HepG2 (cell line): ENCODE measurements at regions not wholly inside any gene's neighbourhood (a gene's known extent, or its start where the extent isn't known, plus 50 kb on each side); places are given as distances from the start of the nearest gene placed in this dataset.

Experiments used
- ATAC-seq: fragments of 200-7000 bp; cut with Tn5 transposase; 3 replicates; pipeline ENCODE4 v1.9.1; 2020; ENCODE audit warnings: mild to moderate bottlenecking, moderate library complexity
- BruUV-seq: library from RNA; stranded (reverse); fragments of 400-500 nt; replicated peaks from 2 replicates; lab custom pipeline; 2021; lab: Mats Ljungman, UMichigan
- CTCF ChIA-PET: fragments of 300-600 bp; formaldehyde crosslinking; extraction: SDS; loops from one replicate; lab custom pipeline; 2021; ENCODE audit warnings: low total read pairs, inconsistent platforms, low intra/inter-chr PET ratio; lab: Yijun Ruan, JAX
- POLR2A ChIA-PET: fragments of 350-600 bp; sonication (Branson Sonifier 250); formaldehyde crosslinking; loops from one replicate; lab custom pipeline; 2020; ENCODE audit warnings: antibody characterized with exemption, inconsistent platforms; lab: Yijun Ruan, JAX
- DNase-seq: peaks from one replicate; pipeline ENCODE4 v3.0.0-alpha.2; 2015; ENCODE audit warnings: low spot score
- FAIRE-seq: peaks from 3 replicates; lab custom pipeline; 2011; peaks lifted over from hg19 to GRCh38; lab: Jason Lieb, UNC
- H2AFZ ChIP-seq: one replicate; pipeline ENCODE4 v1.6.1; 2011; ENCODE audit warnings: low read length, inconsistent platforms
- H3K27ac ChIP-seq: fragments of 300-600 bp; 3 replicates; pipeline ENCODE4 v1.8.0; 2011; ENCODE audit warnings: mixed run types, mild to moderate bottlenecking, mixed read lengths, low read length, inconsistent platforms; ENCODE audit not compliant: insufficient read depth; ENCODE audit errors: extremely low read length
- H3K27me3 ChIP-seq, 2 experiments: fragments of 200-600 bp in 1 of 2; 2 replicates in 1 of 2; 3 replicates in 1 of 2; pipeline versions ENCODE4 v1.6.0 to v1.8.0; 2011; ENCODE audit warnings: low read length in 2 of 2, mild to moderate bottlenecking in 2 of 2, moderate library complexity in 2 of 2, inconsistent platforms in 1 of 2; ENCODE audit not compliant: insufficient read depth in 2 of 2, control insufficient read depth in 1 of 2
- H3K36me3 ChIP-seq, 2 experiments: fragments of 200-600 bp in 1 of 2; replicated peaks in 1 of 2; 2 replicates in 1 of 2; 3 replicates in 1 of 2; pipeline versions ENCODE4 v1.5.1 to v1.8.0; 2011; ENCODE audit warnings: low read length in 2 of 2, inconsistent platforms in 1 of 2; ENCODE audit not compliant: insufficient read depth in 2 of 2, control insufficient read depth in 1 of 2
- H3K4me1 ChIP-seq: 2 replicates; pipeline ENCODE4 v1.5.1; 2012; ENCODE audit warnings: low read length, inconsistent platforms; ENCODE audit not compliant: insufficient read depth
- H3K4me2 ChIP-seq: 2 replicates; pipeline ENCODE4 v1.6.0; 2011; ENCODE audit warnings: low read depth, low read length, inconsistent platforms
- H3K4me3 ChIP-seq, 3 experiments: fragments of 200-600 bp in 1 of 3; sonication (generic), shearing (Covaris generic) in 1 of 3; replicated peaks in 1 of 3; 2 replicates each; pipeline ENCODE4 v1.5.1; 2011 to 2016; ENCODE audit warnings: low read length in 3 of 3, inconsistent platforms in 2 of 3, low read depth in 2 of 3, mild to moderate bottlenecking in 2 of 3, control low read depth in 1 of 3, mixed read lengths in 1 of 3; ENCODE audit not compliant: insufficient read depth in 1 of 3
- H3K79me2 ChIP-seq: one replicate; pipeline ENCODE4 v1.6.1; 2011; ENCODE audit warnings: low read length, inconsistent platforms; ENCODE audit not compliant: insufficient read depth
- H3K9ac ChIP-seq: 2 replicates; pipeline ENCODE4 v1.6.0; 2011; ENCODE audit warnings: mild to moderate bottlenecking, low read depth, low read length, inconsistent platforms; ENCODE audit not compliant: insufficient read depth
- H3K9me3 ChIP-seq: 2 replicates; pipeline ENCODE4 v1.5.1; 2012; ENCODE audit warnings: mild to moderate bottlenecking, low read length
- H4K20me1 ChIP-seq: 2 replicates; pipeline ENCODE4 v1.6.0; 2011; ENCODE audit warnings: inconsistent platforms, mild to moderate bottlenecking, low read length, moderate library complexity; ENCODE audit not compliant: insufficient read depth
- CBX2 ChIP-seq, 2 experiments: fragments of 200-600 bp in 1 of 2; sonication (generic); formaldehyde crosslinking in 1 of 2; IDR thresholded peaks; 2 replicates each; pipeline versions ENCODE4 v1.7.0 to v1.8.1; 2018 to 2022; ENCODE audit warnings: low read depth in 2 of 2, low read length in 1 of 2, mild to moderate bottlenecking in 1 of 2, missing genetic modification reagents in 1 of 2
- KLF11 ChIP-seq: IDR thresholded peaks from 2 replicates; pipeline ENCODE4 v1.6.1; 2016; ENCODE audit warnings: missing compliant biosample characterization
- NCOA1 ChIP-seq: sonication (generic); formaldehyde crosslinking; IDR thresholded peaks from 2 replicates; pipeline ENCODE4 v1.9.0; 2021; ENCODE audit warnings: missing genetic modification reagents
- PRPF4 ChIP-seq: fragments of 200-400 bp; formaldehyde crosslinking; IDR thresholded peaks from 2 replicates; pipeline ENCODE4 v1.6.1; 2016; ENCODE audit warnings: low read length, low read depth; ENCODE audit not compliant: poor library complexity, severe bottlenecking
- RORA ChIP-seq: sonication (generic); formaldehyde crosslinking; IDR thresholded peaks from 2 replicates; pipeline ENCODE4 v1.5.0; 2020; ENCODE audit warnings: mild to moderate bottlenecking, missing genetic modification reagents, moderate library complexity
- ZBED4 ChIP-seq: sonication (generic); formaldehyde crosslinking; IDR thresholded peaks from 2 replicates; pipeline ENCODE4 v1.4.0; 2020; ENCODE audit warnings: missing genetic modification reagents, borderline replicate concordance
- ZNF841 ChIP-seq: sonication (generic); formaldehyde crosslinking; IDR thresholded peaks from 2 replicates; pipeline ENCODE4 v1.8.1; 2023; ENCODE audit warnings: missing genetic modification reagents, borderline replicate concordance
- WGBS: methylation state at CpG from one replicate; pipeline ENCODE4 v1.1.6; 2017; ENCODE audit warnings: low lambda C conversion rate; 5-methylcytosine and 5-hydroxymethylcytosine counted together
- in situ Hi-C: cut with HindIII; loops from 2 replicates; pipeline ENCODE4 v1.10.0; 2017; ENCODE audit warnings: low pct_unique_long_range_greater_than_20kb; ENCODE audit not compliant: extremely low pct_ligation_motif_present
- intact Hi-C: fragments of 100-400 bp; cut with micrococcal nuclease; formaldehyde crosslinking; loops from one replicate; pipeline ENCODE4 v1.10.0; 2022; ENCODE audit not compliant: unreplicated experiment

GRCh38 chr20:4455301-4455701 lies 206.2 kb upstream of the ADRA1D start:
- FAIRE-seq (no peak), DNase-seq (no peak)
- H3K27ac ChIP-seq, result no peak overlapping the region
- no TSS peak for BruUV-seq
- intact Hi-C loops, result no loop called here
- no peak overlapping the region for H3K4me3 ChIP-seq
- TF ChIP-seq ZBED4 (no peak), KLF11 (CRISPR knock-in tag) (no peak), PRPF4 (no peak), NCOA1 (CRISPR knock-in tag) (no peak), CBX2 (IDR thresholded peaks at IDR 0.05; ENCODE audit: low read depth, low read length) (no peak), CBX2 (CRISPR knock-in tag; IDR thresholded peaks at IDR 0.05; ENCODE audit: low read depth) (no peak), RORA (CRISPR knock-in tag) (no peak), ZNF841 (no peak)
- TF ChIP-seq, all 625 proteins: peak for 0
- no peaks in the 10 kb centered on the region for H3K9me3 ChIP-seq
- H3K4me1 ChIP-seq, result no peaks in the 10 kb centered on the region
- no peaks in the 10 kb centered on the region for H4K20me1 ChIP-seq
- no peak overlapping the region for H2AFZ ChIP-seq
- in situ Hi-C loops, result no loop called here
- no peak overlapping the region for H3K9ac ChIP-seq
- no peaks in the 10 kb centered on the region for H3K36me3 ChIP-seq
- WGBS, result 21% methylated on average over 1 of the region's 1 CpG
- CTCF ChIA-PET, result no interaction called here
- no peak overlapping the region for H3K4me2 ChIP-seq
- no peak for ATAC-seq
- no peaks in the 10 kb centered on the region for H3K27me3 ChIP-seq
- no peaks in the 10 kb centered on the region for H3K79me2 ChIP-seq
- POLR2A ChIA-PET, result no interaction called here
